Mesothelial cell of epicardium (in vitro differentiated cells): ENCODE measurements at regions not wholly inside any gene's neighbourhood (a gene's known extent, or its start where the extent isn't known, plus 50 kb on each side); places are given as distances from the start of the nearest gene placed in this dataset.

ENCODE experiments used
- DNase-seq, 2 experiments: peaks; one replicate each; pipeline ENCODE4 v3.0.0; 2021; ENCODE audit warnings: low spot score in 2 of 2; ENCODE audit not compliant: unreplicated experiment in 2 of 2
- H3K27ac Mint-ChIP-seq: 2 replicates; pipeline ENCODE4 v1.8.0; 2021; ENCODE audit warnings: mixed read lengths
- H3K27me3 Mint-ChIP-seq: 2 replicates; pipeline ENCODE4 v1.8.0; 2021; ENCODE audit warnings: low read depth, mixed read lengths
- H3K36me3 Mint-ChIP-seq: 2 replicates; pipeline ENCODE4 v1.8.0; 2021; ENCODE audit warnings: mixed read lengths
- H3K4me1 Mint-ChIP-seq: 2 replicates; pipeline ENCODE4 v1.8.0; 2021; ENCODE audit warnings: mixed read lengths
- H3K4me3 Mint-ChIP-seq: 2 replicates; pipeline ENCODE4 v1.8.0; 2021; ENCODE audit warnings: mild to moderate bottlenecking, moderate library complexity, mixed read lengths
- H3K9me3 Mint-ChIP-seq: 2 replicates; pipeline ENCODE4 v1.8.0; 2021; ENCODE audit warnings: mixed read lengths
- TF ChIP-seq, protein P1 (sequence below): fragments of 200-600 bp; sonication (generic); IDR thresholded peaks from one replicate; pipeline ENCODE4 v1.5.0; 2021; ENCODE audit warnings: antibody characterized with exemption; ENCODE audit not compliant: unreplicated experiment

DNA sequence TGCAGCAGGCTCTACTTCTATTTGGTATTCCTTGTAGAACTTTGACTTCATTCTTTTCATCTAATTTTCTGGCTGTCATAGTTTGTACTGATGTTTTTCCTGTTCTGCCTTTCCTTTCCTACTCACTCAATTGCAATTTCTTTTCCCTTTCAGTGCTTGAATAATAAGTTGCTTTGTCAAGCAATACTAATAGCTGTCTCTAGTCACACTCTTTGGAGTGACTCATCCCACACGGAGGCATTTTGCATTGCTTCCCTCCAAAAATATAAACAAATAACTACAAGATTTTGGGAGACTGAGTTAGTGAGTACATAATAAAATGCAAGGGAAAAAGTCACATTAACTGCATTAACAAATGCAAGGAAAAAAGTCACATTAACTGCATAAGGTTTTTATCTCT is 465.9 kb downstream of the CDH9 start:
- DNase-seq, result no peak
- Mint-ChIP-seq H3K4me3 (no peak overlapping the region), H3K36me3 (no peaks in the 10 kb centered on the region), H3K27ac (no peak overlapping the region), H3K9me3 (no peaks in the 10 kb centered on the region), H3K4me1 (no peaks in the 10 kb centered on the region), H3K27me3 (no peaks in the 10 kb centered on the region)
- TF ChIP-seq, protein P1, sequence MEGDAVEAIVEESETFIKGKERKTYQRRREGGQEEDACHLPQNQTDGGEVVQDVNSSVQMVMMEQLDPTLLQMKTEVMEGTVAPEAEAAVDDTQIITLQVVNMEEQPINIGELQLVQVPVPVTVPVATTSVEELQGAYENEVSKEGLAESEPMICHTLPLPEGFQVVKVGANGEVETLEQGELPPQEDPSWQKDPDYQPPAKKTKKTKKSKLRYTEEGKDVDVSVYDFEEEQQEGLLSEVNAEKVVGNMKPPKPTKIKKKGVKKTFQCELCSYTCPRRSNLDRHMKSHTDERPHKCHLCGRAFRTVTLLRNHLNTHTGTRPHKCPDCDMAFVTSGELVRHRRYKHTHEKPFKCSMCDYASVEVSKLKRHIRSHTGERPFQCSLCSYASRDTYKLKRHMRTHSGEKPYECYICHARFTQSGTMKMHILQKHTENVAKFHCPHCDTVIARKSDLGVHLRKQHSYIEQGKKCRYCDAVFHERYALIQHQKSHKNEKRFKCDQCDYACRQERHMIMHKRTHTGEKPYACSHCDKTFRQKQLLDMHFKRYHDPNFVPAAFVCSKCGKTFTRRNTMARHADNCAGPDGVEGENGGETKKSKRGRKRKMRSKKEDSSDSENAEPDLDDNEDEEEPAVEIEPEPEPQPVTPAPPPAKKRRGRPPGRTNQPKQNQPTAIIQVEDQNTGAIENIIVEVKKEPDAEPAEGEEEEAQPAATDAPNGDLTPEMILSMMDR, result no peak

DNA sequence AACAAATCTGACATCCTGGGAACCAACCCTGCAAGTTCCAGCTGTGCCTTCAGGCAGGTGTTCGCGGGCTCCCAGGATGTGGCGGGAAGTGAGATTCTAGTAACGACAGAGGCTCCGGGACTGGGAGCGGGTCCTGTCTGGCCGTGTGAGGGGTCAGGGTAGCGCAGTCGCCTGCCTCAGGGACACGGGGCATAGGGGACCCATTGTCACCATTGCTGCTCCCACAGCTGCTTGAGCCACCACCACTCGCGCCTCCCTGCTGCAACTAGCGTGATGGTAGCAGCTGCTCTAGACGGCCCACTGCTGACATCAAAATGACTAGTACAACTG is 468.5 kb downstream of the CDH9 start:
- no peak for DNase-seq
- Mint-ChIP-seq H3K4me1 (no peaks in the 10 kb centered on the region), H3K9me3 (peaks cover 18% of the 10 kb centered on the region), H3K27ac (no peak overlapping the region), H3K27me3 (no peaks in the 10 kb centered on the region), H3K4me3 (no peak overlapping the region), H3K36me3 (no peaks in the 10 kb centered on the region)
- TF ChIP-seq, protein P1, result no peak

DNA sequence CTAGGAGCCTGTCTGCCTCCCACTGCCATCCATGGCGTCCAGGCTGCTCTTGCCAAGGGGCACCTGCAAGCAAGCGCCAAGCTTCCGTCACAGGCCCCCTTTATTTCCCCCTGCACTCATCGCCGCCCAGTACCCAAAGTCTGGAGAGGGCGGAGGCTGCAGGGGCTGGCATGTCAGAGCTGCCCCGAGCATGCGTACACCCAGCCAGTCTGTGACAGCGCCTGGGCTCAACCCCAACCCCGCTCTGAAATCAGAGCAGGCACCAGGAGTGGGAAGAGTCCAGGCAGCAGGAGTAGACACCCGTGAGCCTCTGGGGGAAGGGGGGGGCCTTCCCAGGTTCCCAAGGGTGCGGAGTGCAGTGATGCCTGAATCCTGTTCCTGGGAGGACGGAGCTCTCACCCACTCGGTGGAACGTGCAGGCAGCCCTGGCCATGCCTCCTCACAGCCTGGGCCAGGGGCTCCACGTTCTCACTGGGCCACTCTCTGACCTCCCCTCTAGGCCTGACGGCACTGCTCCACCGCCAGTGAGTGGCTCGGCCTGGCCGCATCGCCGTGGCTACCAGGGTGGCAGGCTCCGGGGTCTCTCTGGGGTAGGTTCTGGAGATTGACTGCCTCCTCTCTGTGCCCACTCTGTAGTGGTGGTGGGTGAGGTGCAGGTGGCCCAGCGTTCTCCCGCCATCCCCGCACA is 469.0 kb downstream of the CDH9 start:
- Mint-ChIP-seq H3K36me3 (no peaks in the 10 kb centered on the region), H3K9me3 (peaks cover 22% of the 10 kb centered on the region), H3K4me1 (no peaks in the 10 kb centered on the region), H3K27ac (no peak overlapping the region), H3K4me3 (no peak overlapping the region), H3K27me3 (no peaks in the 10 kb centered on the region)
- no peak for DNase-seq
- TF ChIP-seq, protein P1, result no peak

DNA sequence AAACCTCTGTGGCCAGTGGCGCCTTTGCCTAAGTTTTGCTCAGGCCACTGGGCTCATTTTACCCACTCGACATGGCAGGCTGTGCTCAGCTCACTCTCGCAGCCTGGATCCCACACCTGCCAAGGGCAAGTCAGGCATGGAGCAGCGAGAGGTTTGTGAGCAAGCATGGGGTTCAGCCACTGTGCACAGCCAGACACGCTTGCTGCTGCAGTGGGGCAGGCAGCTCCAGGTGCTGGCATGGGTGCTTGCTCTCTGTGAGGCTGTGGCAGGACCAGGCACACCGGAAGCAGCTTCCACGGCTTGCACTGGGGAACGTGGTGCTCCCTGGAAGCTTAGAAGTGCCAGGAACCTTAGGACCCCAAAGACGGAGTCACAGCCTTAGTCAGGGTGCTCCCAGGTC is 470.1 kb downstream of the CDH9 start:
- Mint-ChIP-seq H3K9me3 (peaks cover 26% of the 10 kb centered on the region), H3K27ac (no peak overlapping the region)

DNA sequence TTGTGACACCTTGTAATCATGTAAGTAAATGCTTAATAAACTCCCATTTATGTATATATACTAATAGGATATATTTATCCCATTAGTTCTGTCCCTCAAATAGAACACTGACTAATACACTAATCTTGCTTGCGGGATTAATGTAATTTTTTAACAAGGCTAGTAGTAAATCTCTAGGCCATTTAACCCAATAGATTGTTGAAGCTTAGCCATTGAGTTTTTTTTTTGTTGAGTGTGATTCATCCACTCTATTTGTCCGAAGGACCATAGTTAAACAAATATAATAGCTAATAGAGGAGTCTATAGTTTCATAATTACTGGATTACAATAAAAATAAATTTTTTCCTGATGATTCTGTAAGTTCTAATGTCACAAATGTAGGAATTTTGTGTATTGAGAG is 474.4 kb downstream of the CDH9 start:
- DNase-seq, result no peak
- H3K9me3 Mint-ChIP-seq, result peaks cover 30% of the 10 kb centered on the region
- H3K4me1 Mint-ChIP-seq, result no peaks in the 10 kb centered on the region
- H3K36me3 Mint-ChIP-seq, result no peaks in the 10 kb centered on the region
- H3K4me3 Mint-ChIP-seq, result no peak overlapping the region
- TF ChIP-seq, protein P1, result no peak
- no peak overlapping the region for H3K27ac Mint-ChIP-seq
- no peaks in the 10 kb centered on the region for H3K27me3 Mint-ChIP-seq

More for the DNA sequence above, 470.1 kb downstream of the CDH9 start:
- H3K4me3 Mint-ChIP-seq, result no peak overlapping the region
- DNase-seq, result no peak
- TF ChIP-seq, protein P1, result no peak
- no peaks in the 10 kb centered on the region for H3K4me1 Mint-ChIP-seq
- no peaks in the 10 kb centered on the region for H3K36me3 Mint-ChIP-seq
- H3K27me3 Mint-ChIP-seq, result no peaks in the 10 kb centered on the region

DNA sequence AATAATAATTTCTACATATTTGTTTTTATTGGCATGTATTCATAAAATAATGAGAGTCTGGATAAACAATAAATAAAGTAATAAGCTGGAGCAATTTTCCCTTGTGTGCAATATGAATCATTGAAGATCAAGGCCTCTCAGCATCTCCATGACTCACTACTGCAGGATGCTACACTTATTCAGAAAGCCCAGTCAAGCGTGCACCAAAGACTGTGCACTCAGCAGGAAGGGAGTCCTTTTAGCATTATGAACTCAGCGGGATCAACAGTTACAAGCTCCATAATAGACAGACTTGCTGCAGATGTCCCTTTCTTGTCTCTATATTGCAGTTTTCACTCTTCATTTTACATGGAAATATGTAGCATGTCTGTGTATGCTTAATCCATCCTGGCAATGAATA is 485.3 kb downstream of the CDH9 start:
- Mint-ChIP-seq H3K4me3 (no peak overlapping the region), H3K36me3 (no peaks in the 10 kb centered on the region), H3K27me3 (peaks cover 5% of the 10 kb centered on the region), H3K9me3 (no peaks in the 10 kb centered on the region), H3K27ac (no peak overlapping the region), H3K4me1 (no peaks in the 10 kb centered on the region)
- TF ChIP-seq, protein P1, result no peak
- DNase-seq, result no peak
